ENCODE measurements at regions not wholly inside any gene's neighbourhood (a gene's known extent, or its start where the extent isn't known, plus 50 kb on each side); places are given as distances from the start of the nearest gene placed in this dataset.

- Histone ChIP-seq H3K36me3 (no peaks in the 10 kb centered on the region), H3K4me1 (no peaks in the 10 kb centered on the region), H3K27me3 (no peaks in the 10 kb centered on the region), H3K9me3 (peaks cover 0 to 26% (median 6%) of the 10 kb centered on the region in 12 donors), H3K4me3 (no peak overlapping the region), H3K27ac (no peak overlapping the region)
- no peak for TF ChIP-seq CTCF (IDR thresholded peaks at IDR 0.05)
- no peak for TF ChIP-seq POLR2A (IDR thresholded peaks at IDR 0.05)
- no peak for ATAC-seq
- DNase-seq: no peak
- intact Hi-C loops (cut with DNase I): no loop called here
- 44 to 56% (median 49%) methylated on average over 1 of the region's 1 CpG for WGBS, 4 donors
These were observed 941.4 kb upstream of the MAN1A1 start for GRCh38 chr6:120290964-120291363.

- no peak for ATAC-seq
- no peak overlapping the region for H3K27ac ChIP-seq
- no peak overlapping the region for H3K4me3 ChIP-seq
- no peaks in the 10 kb centered on the region for H3K27me3 ChIP-seq
- no peak for DNase-seq
- TF ChIP-seq POLR2A (IDR thresholded peaks at IDR 0.05) (no peak), CTCF (IDR thresholded peaks at IDR 0.05) (no peak)
- peaks cover 0 to 3% (median 0%) of the 10 kb centered on the region in 12 donors for H3K4me1 ChIP-seq
- WGBS, 4 donors: 82 to 84% (median 83%) methylated on average over 2 of the region's 2 CpGs
- intact Hi-C loops (cut with DNase I): no loop called here
- no peaks in the 10 kb centered on the region for H3K36me3 ChIP-seq
- no peaks in the 10 kb centered on the region for H3K9me3 ChIP-seq
These were observed 932.4 kb upstream of the MAN1A1 start for GRCh38 chr6:120282005-120282404.

- ATAC-seq (no peak), DNase-seq (no peak)
- WGBS, 4 donors: 43 to 52% (median 47%) methylated on average over 4 of the region's 4 CpGs
- Histone ChIP-seq H3K4me3 (no peak overlapping the region), H3K36me3 (no peaks in the 10 kb centered on the region), H3K9me3 (no peaks in the 10 kb centered on the region), H3K4me1 (peaks cover 0 to 3% (median 0%) of the 10 kb centered on the region in 12 donors), H3K27me3 (no peaks in the 10 kb centered on the region), H3K27ac (no peak overlapping the region)
- intact Hi-C loops (cut with DNase I): no loop called here
- TF ChIP-seq POLR2A (IDR thresholded peaks at IDR 0.05): no peak
- no peak for TF ChIP-seq CTCF (IDR thresholded peaks at IDR 0.05)
These were observed 930.1 kb upstream of the MAN1A1 start for GRCh38 chr6:120279466-120280167.

GRCh38 chr6:120278689-120279396 lies 929.3 kb upstream of the MAN1A1 start:
- H3K36me3 ChIP-seq: no peaks in the 10 kb centered on the region
- no peak overlapping the region for H3K4me3 ChIP-seq
- DNase-seq (no peak), ATAC-seq (no peak)
- intact Hi-C loops (cut with DNase I): no loop called here
- H3K27me3 ChIP-seq: no peaks in the 10 kb centered on the region
- peaks cover 0 to 3% (median 0%) of the 10 kb centered on the region in 12 donors for H3K4me1 ChIP-seq
- TF ChIP-seq CTCF (IDR thresholded peaks at IDR 0.05) (no peak), POLR2A (IDR thresholded peaks at IDR 0.05) (no peak)
- WGBS, 4 donors: 42 to 56% (median 51%) methylated on average over 2 of the region's 2 CpGs
- no peaks in the 10 kb centered on the region for H3K9me3 ChIP-seq
- no peak overlapping the region for H3K27ac ChIP-seq

Data from heart left ventricle (tissue), 16 donors.